IPS DF 4.7 (cell line): ENCODE measurements at regions not wholly inside any gene's neighbourhood (a gene's known extent, or its start where the extent isn't known, plus 50 kb on each side); places are given as distances from the start of the nearest gene placed in this dataset.
"Not testable (repeated sequence)": the region's sequence is repeated elsewhere in the genome, so short reads cannot be mapped to it uniquely, and the experiment has no call there.

Experiments
- DNase-seq: peaks from one replicate; pipeline ENCODE4 v3.0.0-alpha.2; 2013; ENCODE audit warnings: low spot score; ENCODE audit errors: extremely low read depth

DNA sequence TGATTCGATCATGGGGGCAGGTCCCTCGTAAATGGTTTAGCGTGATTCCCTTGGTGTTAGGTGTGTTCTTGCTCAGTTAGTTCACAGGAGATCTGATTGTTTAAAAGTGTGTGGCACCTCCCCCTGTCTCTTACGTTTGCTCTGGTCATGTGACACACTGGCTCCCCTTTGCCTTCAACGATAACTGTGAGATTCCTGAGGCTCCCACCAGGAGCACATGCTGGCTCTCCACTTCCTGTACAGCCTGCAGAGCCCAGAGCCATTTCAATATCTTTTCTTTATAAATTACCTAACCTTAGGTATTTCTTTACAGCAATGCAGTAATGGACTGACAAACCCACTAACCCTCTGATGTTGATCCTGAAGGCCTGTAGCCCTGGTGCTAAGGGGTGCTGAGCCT lies 141.9 kb downstream of the FCRL5 start:
- DNase-seq, result no peak

DNA sequence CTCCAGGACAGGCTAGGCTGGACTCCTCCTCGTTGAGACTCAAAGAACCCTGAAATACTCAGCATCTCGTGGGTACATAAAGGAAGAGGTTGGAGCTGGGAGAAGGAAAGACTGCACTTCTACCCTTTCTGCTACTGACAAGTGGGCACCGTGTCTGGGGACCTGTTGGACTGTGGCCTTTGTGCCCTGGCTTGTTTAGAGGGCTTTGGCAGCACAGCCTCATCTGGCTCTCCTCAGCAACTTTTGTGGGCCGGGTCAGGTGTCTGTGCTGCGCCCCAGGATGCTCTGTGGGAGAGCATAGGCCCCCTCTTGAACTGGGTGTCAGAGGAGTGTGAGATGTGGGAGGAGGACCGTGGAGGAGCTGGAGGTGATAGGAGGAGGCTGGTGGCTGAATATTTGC lies 142.4 kb downstream of the FCRL5 start:
- DNase-seq, result no peak

- no peak for DNase-seq
Measured at GRCh38 chr1:157407917-157408525, 144.3 kb downstream of the FCRL5 start.

GRCh38 chr1:157407367-157407766 lies 144.9 kb downstream of the FCRL5 start:
- DNase-seq, result no peak

- DNase-seq, result no peak
Measured at GRCh38 chr1:157405662-157406061, 146.7 kb downstream of the FCRL5 start.

DNA sequence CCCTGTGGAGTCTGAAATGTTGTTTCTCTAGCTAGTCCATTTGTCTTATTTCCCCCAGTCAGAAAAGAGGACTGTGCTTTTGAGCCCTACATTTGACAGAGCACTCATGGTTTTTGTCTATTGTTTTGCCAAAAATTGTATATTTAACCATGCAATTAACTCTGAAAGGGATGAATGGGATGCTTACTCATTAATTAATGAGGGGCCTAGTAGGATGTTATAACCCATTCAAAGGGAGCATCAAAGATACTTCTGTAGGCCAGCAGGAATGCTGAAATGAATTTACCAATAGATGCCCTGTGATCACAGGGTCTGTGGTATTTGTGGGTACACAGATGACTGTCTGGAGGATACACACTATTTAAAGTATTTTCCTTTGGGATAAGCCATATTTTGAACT lies 147.7 kb downstream of the FCRL5 start:
- no peak for DNase-seq

DNA sequence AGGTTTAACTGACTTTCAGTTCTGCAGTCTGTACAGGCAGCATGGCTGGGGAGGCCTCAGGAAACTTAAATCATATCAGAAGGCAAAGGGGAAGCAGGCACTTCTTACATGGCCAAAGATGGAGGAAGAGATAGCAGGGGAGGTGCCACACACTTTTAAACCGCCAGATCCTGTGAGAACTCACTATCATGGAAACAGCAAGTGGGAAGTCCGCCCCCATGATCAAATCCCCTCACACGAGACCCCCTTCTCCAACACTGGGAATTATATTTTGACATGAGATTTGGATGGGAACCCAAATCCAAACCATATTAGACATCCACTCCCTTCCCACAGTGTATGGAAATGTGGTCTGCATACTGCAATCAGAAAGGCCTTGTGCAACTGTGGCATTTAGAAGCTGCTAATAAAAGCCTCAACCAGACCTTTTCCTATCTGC lies 148.2 kb downstream of the FCRL5 start:
- no peak for DNase-seq

GRCh38 chr1:157403608-157404007 lies 148.7 kb downstream of the FCRL5 start:
- no peak for DNase-seq

DNA sequence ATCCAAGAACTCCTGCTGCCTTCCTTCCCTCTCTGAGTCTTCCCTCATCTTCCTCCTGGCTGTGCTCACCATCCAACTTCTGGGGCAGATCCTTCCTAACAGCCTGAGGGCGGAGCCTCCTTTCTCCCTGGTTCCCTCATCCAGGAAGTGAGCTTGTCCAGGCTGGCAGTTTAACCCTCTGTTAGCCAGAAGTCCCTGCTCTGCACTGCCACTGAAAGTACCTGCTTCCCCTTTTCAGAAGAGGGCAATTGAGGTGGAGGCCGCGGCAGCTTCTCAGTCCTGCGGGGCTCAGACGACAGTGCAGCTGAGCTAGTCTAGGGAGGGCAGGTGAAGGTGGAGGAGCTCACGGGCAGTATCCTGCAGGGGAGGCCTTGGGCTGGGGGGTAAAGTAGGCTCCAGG lies 149.1 kb downstream of the FCRL5 start:
- peak; percentile 46 for DNase-seq

DNA sequence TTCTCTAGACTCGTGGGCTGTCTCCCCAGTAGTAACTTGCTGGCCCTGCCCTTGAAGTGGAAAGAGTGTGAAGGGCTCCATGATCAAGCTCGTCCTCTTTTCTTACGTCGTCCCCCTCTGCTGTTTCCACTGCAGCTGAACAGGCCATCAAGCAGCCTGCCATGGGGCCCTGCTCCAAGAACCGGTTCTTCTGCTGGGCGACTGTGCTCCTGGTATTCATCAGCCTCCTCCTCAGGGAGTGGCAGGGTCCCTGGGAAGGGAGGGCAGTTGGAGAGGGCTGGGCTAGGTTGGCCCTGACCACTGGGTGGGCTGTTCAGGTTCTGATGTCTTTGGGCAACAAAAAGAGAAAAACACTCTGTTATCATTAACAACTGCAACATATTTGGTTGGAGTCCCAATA lies 151.5 kb downstream of the FCRL5 start:
- DNase-seq, result no peak

DNA sequence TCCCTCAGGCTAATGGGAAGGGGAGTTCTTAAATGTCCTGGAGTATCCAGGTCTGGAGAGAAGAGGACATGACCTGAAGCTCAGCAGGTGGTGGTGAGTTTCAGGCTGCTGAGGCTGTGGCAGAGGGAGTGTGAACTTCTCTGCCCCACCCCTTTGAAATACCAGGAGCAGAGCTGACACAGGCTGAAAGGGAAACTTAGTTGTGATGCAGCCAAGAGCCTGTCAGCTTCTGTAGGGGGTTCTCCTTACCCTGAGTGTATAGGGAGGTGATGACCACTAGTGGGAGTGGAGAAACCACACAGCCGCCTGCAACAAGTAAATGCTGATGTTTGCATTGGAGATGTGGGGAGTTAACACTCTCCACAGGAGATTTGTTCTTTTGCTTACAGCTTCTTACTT lies 152.3 kb downstream of the FCRL5 start:
- no peak for DNase-seq

- no peak for DNase-seq
Measured at GRCh38 chr1:157399343-157399983, 152.9 kb downstream of the FCRL5 start.

DNA sequence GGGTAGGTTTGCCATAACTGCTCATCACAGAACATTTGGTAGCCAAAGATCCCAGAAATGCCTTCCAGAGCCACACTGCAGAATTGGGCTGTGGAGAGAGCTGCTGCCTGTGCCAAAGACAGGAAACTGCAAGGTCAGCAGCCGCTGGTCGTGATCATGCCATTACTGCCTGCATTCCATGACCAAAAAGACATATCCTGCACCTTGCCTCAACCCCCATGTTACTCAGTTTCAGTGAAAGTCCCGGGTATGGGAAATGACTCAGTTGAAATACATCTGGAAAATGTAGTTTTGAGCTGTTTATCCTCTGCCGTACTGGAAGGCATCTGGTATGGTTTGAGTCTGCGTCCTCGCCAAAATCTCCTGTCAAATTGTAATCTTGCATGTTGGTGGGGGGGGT lies 161.7 kb downstream of the FCRL5 start:
- no peak for DNase-seq

GRCh38 chr1:157388057-157388456 lies 164.3 kb downstream of the FCRL5 start:
- no peak for DNase-seq

DNA sequence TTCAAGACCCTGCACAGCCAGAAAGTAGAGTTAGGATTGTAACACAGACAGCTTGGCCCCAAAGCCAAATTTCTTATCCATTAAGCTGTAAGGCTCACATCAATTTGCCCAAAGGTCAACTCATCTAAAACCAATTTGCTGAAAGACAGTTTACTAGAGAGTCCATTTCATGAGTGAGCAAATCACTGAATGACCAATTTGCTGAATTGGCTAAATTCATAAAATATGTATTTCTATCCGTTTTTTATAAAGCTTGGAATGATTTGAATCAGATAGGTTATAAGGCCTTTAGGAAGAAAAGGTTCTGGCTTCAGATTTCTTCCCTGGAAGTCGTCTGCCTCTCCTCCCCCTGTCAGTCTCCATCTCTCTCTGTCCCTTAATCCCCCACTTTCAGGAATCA lies 168.1 kb downstream of the FCRL5 start:
- no peak for DNase-seq

DNA sequence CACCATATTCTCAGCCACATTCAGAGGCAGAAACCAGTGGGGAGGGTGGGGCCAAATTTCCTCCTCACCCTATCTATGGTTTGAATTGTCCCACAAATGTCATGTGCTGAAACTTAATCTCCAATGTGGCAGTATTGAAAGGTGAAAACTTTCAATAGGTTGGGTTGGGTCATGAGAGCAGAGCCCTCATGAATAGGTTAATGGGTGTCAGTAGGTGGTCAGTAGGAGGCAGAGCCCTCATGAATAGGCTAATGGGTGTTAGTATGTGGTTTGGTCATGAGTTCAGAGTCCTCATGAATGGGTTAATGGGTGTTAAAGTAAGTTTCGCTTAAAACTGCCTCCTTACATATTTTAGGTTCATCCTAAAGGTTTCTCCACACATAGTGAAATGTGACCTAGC lies 170.0 kb downstream of the FCRL5 start:
- DNase-seq, result no peak

DNA sequence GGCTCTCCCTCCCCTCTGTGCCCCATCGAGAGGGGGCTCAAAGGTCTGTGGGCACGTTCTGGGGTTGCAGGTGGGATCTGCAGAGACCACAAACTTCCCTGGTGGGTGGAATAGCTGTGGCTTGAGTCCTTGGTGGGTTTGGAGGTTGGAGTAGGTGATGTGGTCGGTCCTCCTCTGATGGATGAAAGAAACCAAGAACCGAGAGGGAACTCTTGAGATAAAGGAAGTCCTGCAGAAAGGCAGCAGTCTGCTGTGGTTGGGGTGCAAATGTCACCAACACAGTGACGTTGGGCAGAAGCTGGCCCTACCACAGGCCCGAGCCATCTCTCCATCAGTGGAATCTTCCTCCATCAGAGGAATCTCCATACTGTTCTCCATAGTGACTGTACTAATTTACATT lies 171.8 kb downstream of the FCRL5 start:
- no peak for DNase-seq

DNA sequence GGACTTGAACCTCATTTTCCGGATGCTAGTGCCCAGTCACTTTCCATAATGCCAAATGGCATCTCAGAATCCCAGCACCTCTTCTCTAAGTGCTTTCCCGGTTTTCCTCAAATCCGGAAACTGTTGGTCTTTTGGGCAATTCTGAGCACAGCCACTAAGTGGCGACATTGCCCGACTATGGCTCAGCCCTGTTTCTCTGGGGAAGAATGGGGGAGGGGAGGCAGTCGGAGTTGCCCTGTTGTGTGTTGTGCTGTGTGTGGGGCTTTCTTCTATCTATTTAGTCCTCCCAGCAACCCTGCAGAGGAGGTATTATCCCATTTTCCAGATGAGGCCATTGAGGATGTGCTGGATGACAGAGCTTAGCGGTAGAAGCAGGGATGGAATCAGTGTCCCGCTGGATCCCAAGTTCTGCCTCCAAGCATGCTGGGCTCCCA lies 175.0 kb downstream of the FCRL5 start:
- not testable (repeated sequence) for DNase-seq

- DNase-seq, result no peak
Measured at GRCh38 chr1:157376681-157377080, 175.6 kb downstream of the FCRL5 start.

GRCh38 chr1:157372311-157372710 lies 180.0 kb downstream of the FCRL5 start:
- DNase-seq, result not testable (repeated sequence)

GRCh38 chr1:157371826-157372225 lies 180.5 kb downstream of the FCRL5 start:
- no peak for DNase-seq

GRCh38 chr1:157371221-157371620 lies 181.1 kb downstream of the FCRL5 start:
- no peak for DNase-seq

- DNase-seq, result no peak
Measured at GRCh38 chr1:157370698-157371097, 181.6 kb downstream of the FCRL5 start.
